IMR-90 (cell line): ENCODE measurements at regions not wholly inside any gene's neighbourhood (a gene's known extent, or its start where the extent isn't known, plus 50 kb on each side); places are given as distances from the start of the nearest gene placed in this dataset.

Experiments used
- ATAC-seq: fragments of 200-7000 bp; cut with Tn5 transposase; 2 replicates; pipeline ENCODE4 v1.9.1; 2020; ENCODE audit warnings: low read depth, mild to moderate bottlenecking, moderate library complexity
- BruUV-seq: library from RNA; stranded (reverse); fragments of 400-500 nt; replicated peaks from 2 replicates; lab custom pipeline; 2021; lab: Mats Ljungman, UMichigan
- CTCF ChIA-PET: fragments of 300-600 bp; formaldehyde crosslinking; extraction: SDS; loops from one replicate; lab custom pipeline; 2021; ENCODE audit warnings: antibody characterized with exemption; lab: Yijun Ruan, JAX
- POLR2A ChIA-PET: fragments of 300-600 bp; sonication (Branson Sonifier 250); formaldehyde crosslinking; loops from one replicate; lab custom pipeline; 2022; ENCODE audit warnings: antibody characterized with exemption; ENCODE audit not compliant: unreplicated experiment; lab: Charles Lee
- DNase-seq: peaks from one replicate; pipeline ENCODE4 v3.0.0; 2013
- H2AFZ ChIP-seq: replicated peaks from 2 replicates; pipeline ENCODE3; 2013; ENCODE audit warnings: low read length, mild to moderate bottlenecking; ENCODE audit not compliant: poor library complexity
- H2AK5ac ChIP-seq: 2 replicates; pipeline ENCODE4 v1.6.1; 2013; ENCODE audit warnings: low read depth, low read length, inconsistent platforms
- H2AK9ac ChIP-seq: replicated peaks from 2 replicates; pipeline ENCODE3; 2013; ENCODE audit warnings: mild to moderate bottlenecking, low read depth, low read length, moderate library complexity; ENCODE audit not compliant: poor library complexity
- H2BK120ac ChIP-seq: 2 replicates; pipeline ENCODE4 v1.6.1; 2013; ENCODE audit warnings: low read depth, low read length, inconsistent platforms
- H2BK15ac ChIP-seq: 3 replicates; pipeline ENCODE4 v1.6.1; 2013; ENCODE audit warnings: low read depth, low read length, inconsistent platforms
- H2BK20ac ChIP-seq: 2 replicates; pipeline ENCODE4 v1.6.1; 2013; ENCODE audit warnings: low read depth, mild to moderate bottlenecking, inconsistent platforms, low read length, moderate library complexity
- H2BK5ac ChIP-seq: 2 replicates; pipeline ENCODE4 v1.6.1; 2013; ENCODE audit warnings: mild to moderate bottlenecking, low read depth, low read length, inconsistent platforms; ENCODE audit not compliant: poor library complexity, severe bottlenecking
- H3K14ac ChIP-seq: replicated peaks from 2 replicates; pipeline ENCODE4 v1.6.1; 2013; ENCODE audit warnings: low read depth, low read length, inconsistent platforms
- H3K18ac ChIP-seq: 2 replicates; pipeline ENCODE4 v1.6.1; 2013; ENCODE audit warnings: low read depth, low read length, control low read depth
- H3K23ac ChIP-seq: 2 replicates; pipeline ENCODE4 v1.6.1; 2013; ENCODE audit warnings: low read depth, low read length, inconsistent platforms
- H3K27ac ChIP-seq: 2 replicates; pipeline ENCODE4 v1.5.1; 2013; ENCODE audit warnings: mild to moderate bottlenecking, control low read depth, low read length; ENCODE audit not compliant: insufficient read depth
- H3K27me3 ChIP-seq: 2 replicates; pipeline ENCODE4 v1.6.1; 2013; ENCODE audit warnings: low read length; ENCODE audit not compliant: control insufficient read depth, insufficient read depth
- H3K36me3 ChIP-seq: 2 replicates; pipeline ENCODE4 v1.6.1; 2013; ENCODE audit warnings: low read length, mixed read lengths; ENCODE audit not compliant: control insufficient read depth, insufficient read depth
- H3K4ac ChIP-seq: 2 replicates; pipeline ENCODE4 v1.6.1; 2013; ENCODE audit warnings: low read depth, low read length, inconsistent platforms
- H3K4me1 ChIP-seq: 2 replicates; pipeline ENCODE4 v1.6.1; 2013; ENCODE audit warnings: low read length, mixed read lengths; ENCODE audit not compliant: control insufficient read depth, insufficient read depth
- H3K4me2 ChIP-seq: 2 replicates; pipeline ENCODE4 v1.6.1; 2013; ENCODE audit warnings: low read depth, mild to moderate bottlenecking, control low read depth, low read length, moderate library complexity
- H3K4me3 ChIP-seq: 2 replicates; pipeline ENCODE4 v1.5.1; 2013; ENCODE audit warnings: low read depth, mild to moderate bottlenecking, control low read depth, low read length, moderate library complexity; ENCODE audit not compliant: insufficient read depth
- H3K56ac ChIP-seq: 2 replicates; pipeline ENCODE4 v1.6.1; 2013; ENCODE audit warnings: low read length, inconsistent platforms; ENCODE audit not compliant: insufficient read depth; ENCODE audit errors: extremely low read depth
- H3K79me1 ChIP-seq, 2 experiments: 2 replicates each; pipeline ENCODE4 v1.6.1; 2013; ENCODE audit warnings: low read length in 2 of 2, inconsistent platforms in 1 of 2, low read depth in 1 of 2
- H3K9ac ChIP-seq: 2 replicates; pipeline ENCODE4 v1.6.1; 2013; ENCODE audit warnings: low read depth, low read length, control low read depth
- H3K9me1 ChIP-seq: 2 replicates; pipeline ENCODE4 v1.6.1; 2013; ENCODE audit warnings: low read length, inconsistent platforms; ENCODE audit not compliant: insufficient read depth
- H3K9me3 ChIP-seq: 2 replicates; pipeline ENCODE4 v1.6.1; 2013; ENCODE audit warnings: low read length; ENCODE audit not compliant: control insufficient read depth, insufficient read depth
- H4K20me1 ChIP-seq: 2 replicates; pipeline ENCODE4 v1.6.1; 2013; ENCODE audit warnings: low read length, inconsistent platforms; ENCODE audit not compliant: insufficient read depth
- H4K5ac ChIP-seq: 2 replicates; pipeline ENCODE4 v1.6.1; 2013; ENCODE audit warnings: mild to moderate bottlenecking, low read depth, low read length, control low read depth
- H4K8ac ChIP-seq, 2 experiments: 2 replicates each; pipeline ENCODE4 v1.6.1; 2013; ENCODE audit warnings: low read depth in 2 of 2, low read length in 2 of 2, control low read depth in 1 of 2, inconsistent platforms in 1 of 2
- H4K91ac ChIP-seq: 2 replicates; pipeline ENCODE4 v1.6.1; 2013; ENCODE audit warnings: low read depth, low read length, inconsistent platforms; ENCODE audit not compliant: insufficient read depth
- BHLHE40 ChIP-seq: fragments of 150-350 bp; IDR thresholded peaks from 2 replicates; pipeline ENCODE4 v1.6.1; 2016; ENCODE audit warnings: mild to moderate bottlenecking, low read depth, low read length
- CEBPB ChIP-seq: IDR thresholded peaks from 2 replicates; pipeline ENCODE4 v1.6.1; 2012; ENCODE audit warnings: low read depth, low read length, improper control_type of control experiment
- CHD1 ChIP-seq: IDR thresholded peaks from 2 replicates; pipeline ENCODE4 v1.6.1; 2012; ENCODE audit warnings: low read depth, low read length, improper control_type of control experiment
- CTCF ChIP-seq: conservative IDR thresholded peaks from 2 replicates; pipeline ENCODE4 v1.5.1; 2012; ENCODE audit warnings: mild to moderate bottlenecking, low read depth, low read length, improper control_type of control experiment
- FOS ChIP-seq: fragments of 150-350 bp; IDR thresholded peaks from 2 replicates; pipeline ENCODE4 v1.6.1; 2016; ENCODE audit warnings: low read depth, low read length
- MAFK ChIP-seq: IDR thresholded peaks from 2 replicates; pipeline ENCODE4 v1.6.1; 2012; ENCODE audit warnings: low read depth, low read length, improper control_type of control experiment
- MAZ ChIP-seq: IDR thresholded peaks from 2 replicates; pipeline ENCODE4 v1.6.1; 2012; ENCODE audit warnings: low read depth, mild to moderate bottlenecking, low read length, improper control_type of control experiment, moderate library complexity, borderline replicate concordance
- MXI1 ChIP-seq: IDR thresholded peaks from 2 replicates; pipeline ENCODE4 v1.6.1; 2012; ENCODE audit warnings: low read depth, mild to moderate bottlenecking, low read length, moderate library complexity, borderline replicate concordance
- POLR2A ChIP-seq: IDR thresholded peaks from 2 replicates; pipeline ENCODE4 v1.6.1; 2012; ENCODE audit warnings: mild to moderate bottlenecking, low read depth, low read length
- RAD21 ChIP-seq: IDR thresholded peaks from 2 replicates; pipeline ENCODE4 v1.6.1; 2012; ENCODE audit warnings: low read length, improper control_type of control experiment
- RCOR1 ChIP-seq: IDR thresholded peaks from 2 replicates; pipeline ENCODE4 v1.6.1; 2012; ENCODE audit warnings: mild to moderate bottlenecking, low read length, improper control_type of control experiment; ENCODE audit not compliant: insufficient replicate concordance
- RFX5 ChIP-seq: IDR thresholded peaks from 2 replicates; pipeline ENCODE4 v1.8.0; 2012; ENCODE audit warnings: low read depth, mild to moderate bottlenecking, low read length, moderate library complexity
- WGBS, 2 experiments: methylation state at CpG; one replicate each; pipeline versions ENCODE4 v1.1.5 to v1.1.7; 2013; ENCODE audit warnings: missing lambda C conversion rate in 2 of 2; ENCODE audit not compliant: insufficient read length in 1 of 2; ENCODE audit errors: extremely low coverage in 2 of 2; 5-methylcytosine and 5-hydroxymethylcytosine counted together
- dilution Hi-C: fragments of 300-500 bp; cut with HindIII; formaldehyde crosslinking; loops from one replicate; pipeline ENCODE4 v1.14.3; 2018; ENCODE audit warnings: low sequenced_read_pairs; ENCODE audit not compliant: unreplicated experiment
- in situ Hi-C: fragments of 300-500 bp; cut with MboI; formaldehyde crosslinking; loops from 3 replicates; pipeline ENCODE4 v1.14.3; 2019; ENCODE audit warnings: low sequenced_read_pairs, inconsistent platforms, mixed read lengths
- intact Hi-C: fragments of 100-400 bp; cut with micrococcal nuclease; formaldehyde crosslinking; loops from 2 replicates; pipeline ENCODE4 v1.10.0; 2022
- TF ChIP-seq, protein P1 (sequence below): fragments of 150-350 bp; IDR thresholded peaks from 2 replicates; pipeline ENCODE4 v1.6.1; 2016; ENCODE audit warnings: low read depth, mild to moderate bottlenecking, low read length, moderate library complexity, borderline replicate concordance

DNA sequence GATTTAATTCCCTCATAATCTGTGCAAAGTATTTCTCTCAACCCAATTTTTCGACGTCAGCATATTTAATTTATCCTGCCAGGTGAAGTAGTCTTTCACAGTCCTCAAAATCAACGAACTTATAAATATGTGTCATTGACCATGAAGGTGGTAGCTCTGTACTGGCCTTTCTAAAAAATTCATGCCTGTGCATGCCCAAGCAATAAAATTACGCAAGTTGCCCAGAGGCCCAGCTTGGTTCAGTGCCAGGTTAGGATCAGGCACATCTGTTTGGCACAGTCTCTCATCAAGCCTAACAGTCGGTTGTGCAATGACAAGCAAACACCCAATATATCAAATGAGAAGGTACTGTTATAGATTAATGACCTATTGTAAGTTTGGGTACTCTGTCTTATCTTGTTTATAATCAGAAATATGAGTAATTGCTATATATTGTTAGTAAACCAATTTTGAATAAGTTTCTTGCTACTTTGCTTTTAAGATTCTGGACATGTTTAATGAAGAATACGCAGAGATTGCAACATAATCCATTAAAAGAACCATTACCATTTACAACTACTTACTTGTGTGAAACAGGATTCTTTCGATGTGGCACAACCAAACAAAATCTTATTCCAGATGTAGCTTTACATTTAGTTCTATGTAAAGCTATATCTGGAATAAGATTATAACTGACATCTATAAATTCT lies 159.0 kb upstream of the IL12A start:
- ChIA-PET CTCF (interaction anchor here (0.6 to 4.1 kb wide), 9 partner anchors 13 to 175 kb away, joined by 3 to 37 read pairs (median 6); no protein-coding TSS in a partner anchor), POLR2A (interaction anchor here (1.0 kb wide), 1 partner anchor 59 kb away, joined by 3 read pairs; no protein-coding TSS in a partner anchor)
- H3K9ac ChIP-seq = no peak overlapping the region
- H3K23ac ChIP-seq = no peak overlapping the region
- in situ Hi-C loops (loop anchor here (5.0 kb wide), 2 partner anchors 48 to 178 kb away; no protein-coding TSS in a partner anchor), dilution Hi-C loops (no loop called here), intact Hi-C loops (loop anchor here (5.0 kb wide), 2 partner anchors 513 to 583 kb away; no protein-coding TSS in a partner anchor)
- no peak overlapping the region for H2BK15ac ChIP-seq
- no peak overlapping the region for H2AK9ac ChIP-seq
- no peaks in the 10 kb centered on the region for H3K9me3 ChIP-seq
- H2BK5ac ChIP-seq = peak overlapping the region; percentile 78
- H3K79me1 ChIP-seq = peaks cover 42 to 65% of the 10 kb centered on the region in 2 experiments
- H3K56ac ChIP-seq = no peak overlapping the region
- H3K4me3 ChIP-seq = no peak overlapping the region
- H2AFZ ChIP-seq = no peak overlapping the region
- no peak overlapping the region for H2BK20ac ChIP-seq
- no peak overlapping the region for H2AK5ac ChIP-seq
- peak; percentile 64 for DNase-seq
- H4K8ac ChIP-seq = peak overlapping the region in 1 of 2 experiments; percentile 75; a peak in 2 of 4 replicates
- H3K27me3 ChIP-seq = no peaks in the 10 kb centered on the region
- H3K4ac ChIP-seq = peak overlapping the region; percentile 1; the same call in 1 of the 2 replicates
- H3K4me2 ChIP-seq = 0 out of 2 replicates have a peak overlapping the region, but pooled peaks have one; percentile 54
- H3K36me3 ChIP-seq = no peaks in the 10 kb centered on the region
- peak; percentile 38; the same call in 1 of the 2 replicates for ATAC-seq
- BruUV-seq = no TSS peak
- H3K27ac ChIP-seq = peak overlapping the region; percentile 62; the same call in 1 of the 2 replicates
- 60% methylated on average over 1 of the region's 7 CpGs; no CpG with 5 or more reads in 1 of the 2 experiments for WGBS, 2 experiments
- H3K14ac ChIP-seq = no peak overlapping the region
- peak overlapping the region; percentile 33; the same call in 1 of the 2 replicates for H4K91ac ChIP-seq
- peaks cover 14% of the 10 kb centered on the region for H3K9me1 ChIP-seq
- H3K18ac ChIP-seq = peak overlapping the region; percentile 1; the same call in 1 of the 2 replicates
- TF ChIP-seq FOS = no peak
- no peak for TF ChIP-seq MAZ
- peak; percentile 89 for TF ChIP-seq MAFK
- TF ChIP-seq RAD21 = no peak
- TF ChIP-seq BHLHE40 = no peak
- TF ChIP-seq MXI1 = no peak
- TF ChIP-seq, protein P1, sequence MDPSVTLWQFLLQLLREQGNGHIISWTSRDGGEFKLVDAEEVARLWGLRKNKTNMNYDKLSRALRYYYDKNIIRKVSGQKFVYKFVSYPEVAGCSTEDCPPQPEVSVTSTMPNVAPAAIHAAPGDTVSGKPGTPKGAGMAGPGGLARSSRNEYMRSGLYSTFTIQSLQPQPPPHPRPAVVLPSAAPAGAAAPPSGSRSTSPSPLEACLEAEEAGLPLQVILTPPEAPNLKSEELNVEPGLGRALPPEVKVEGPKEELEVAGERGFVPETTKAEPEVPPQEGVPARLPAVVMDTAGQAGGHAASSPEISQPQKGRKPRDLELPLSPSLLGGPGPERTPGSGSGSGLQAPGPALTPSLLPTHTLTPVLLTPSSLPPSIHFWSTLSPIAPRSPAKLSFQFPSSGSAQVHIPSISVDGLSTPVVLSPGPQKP = no peak
- no peak for TF ChIP-seq CHD1
- no peak for TF ChIP-seq POLR2A
- TF ChIP-seq RCOR1 = no peak
- no peak for TF ChIP-seq RFX5
- TF ChIP-seq CEBPB = peak; percentile 89
- no peak for TF ChIP-seq CTCF
- peaks cover 19% of the 10 kb centered on the region for H4K20me1 ChIP-seq
- peak overlapping the region; percentile 54; the same call in 1 of the 2 replicates for H2BK120ac ChIP-seq
- peaks cover 15% of the 10 kb centered on the region for H3K4me1 ChIP-seq
- H4K5ac ChIP-seq = no peak overlapping the region
